ENCODE measurements at regions not wholly inside any gene's neighbourhood (a gene's known extent, or its start where the extent isn't known, plus 50 kb on each side); places are given as distances from the start of the nearest gene placed in this dataset.

DNA sequence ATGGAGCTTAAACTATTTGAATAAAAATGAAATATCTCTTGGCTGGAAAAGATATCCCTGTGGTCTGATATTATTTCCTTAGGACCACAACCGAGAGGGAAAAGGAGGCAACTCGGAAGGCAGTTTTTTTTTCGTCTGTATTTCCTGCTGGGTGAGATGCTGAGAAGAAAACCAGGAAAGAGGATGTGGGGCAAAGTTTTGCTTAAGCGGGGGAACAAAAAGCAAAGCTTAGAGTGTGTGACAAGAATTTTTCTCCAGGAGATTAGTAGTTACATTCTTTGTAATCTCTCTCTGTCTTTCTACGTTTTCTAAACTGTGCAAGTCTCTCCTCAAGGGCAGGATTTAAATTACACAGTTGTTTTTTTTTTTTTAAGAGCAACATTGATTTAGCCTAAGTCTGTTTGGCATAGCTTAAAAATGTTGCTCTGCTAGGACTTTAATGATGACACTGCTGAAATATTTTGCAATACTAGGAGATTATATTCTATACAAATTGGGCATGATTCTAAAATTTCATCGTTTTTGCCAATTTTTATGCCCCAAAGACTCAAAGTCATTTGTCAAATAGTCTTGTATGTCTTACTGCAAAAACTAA lies 258.5 kb downstream of the KCNS3 start:
- intact Hi-C loops (cut with micrococcal nuclease): no loop called here
- Mint-ChIP-seq H3K9me3 (peaks cover 0 to 17% (median 4%) of the 10 kb centered on the region in 8 donors), H3K4me1 (peaks cover 0 to 4% (median 2%) of the 10 kb centered on the region in 4 donors), H3K27me3 (no peaks in the 10 kb centered on the region), H3K36me3 (no peaks in the 10 kb centered on the region), H3K27ac (no peak overlapping the region), H3K4me3 (no peak overlapping the region)
- H3K27me3 ChIP-seq (ENCODE audit: insufficient read depth, low read length): no peaks in the 10 kb centered on the region
- DNase-seq: no peak
- H3K9me3 ChIP-seq (ENCODE audit: control insufficient read depth in 1 of 2, low read length in 2 of 2): no peaks in the 10 kb centered on the region
- POLR2A ChIA-PET (ENCODE audit: partially characterized antibody): no interaction called here
- no peaks in the 10 kb centered on the region for H3K4me1 ChIP-seq (ENCODE audit: insufficient read depth, low read length)
- H3K36me3 ChIP-seq (ENCODE audit: insufficient read depth, low read length): no peaks in the 10 kb centered on the region
- CTCF ChIA-PET (ENCODE audit: partially characterized antibody): interaction anchor here (1.4 kb wide), 1 partner anchor 13 kb away, joined by 4 read pairs; no protein-coding TSS in a partner anchor
- no peak overlapping the region for H3K4me3 ChIP-seq (ENCODE audit: low read length in 2 of 2)
- H3K27ac ChIP-seq (ENCODE audit: low read depth, low read length): no peak overlapping the region

DNA sequence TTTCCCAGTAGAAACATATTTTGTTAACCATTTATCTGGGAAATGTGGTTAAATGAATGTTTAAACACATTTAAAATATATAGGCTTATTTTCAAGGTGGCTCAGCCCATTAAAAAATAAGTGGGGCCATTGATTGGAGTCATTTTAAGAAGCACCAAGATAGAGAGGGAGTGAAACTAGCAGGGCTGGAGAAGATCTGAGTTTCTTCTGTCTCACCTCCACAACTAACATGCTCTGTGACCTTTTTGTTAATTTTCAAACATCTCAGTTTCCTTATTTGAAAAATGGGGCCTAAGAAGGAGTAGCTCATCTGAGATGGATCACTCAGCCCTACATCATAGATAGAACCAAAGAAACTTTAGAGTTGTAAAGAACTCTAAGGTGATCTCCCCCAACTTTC lies 254.8 kb downstream of the KCNS3 start:
- Histone ChIP-seq H3K27me3 (ENCODE audit: insufficient read depth, low read length) (no peaks in the 10 kb centered on the region), H3K9me3 (ENCODE audit: control insufficient read depth in 1 of 2, low read length in 2 of 2) (no peaks in the 10 kb centered on the region), H3K4me1 (ENCODE audit: insufficient read depth, low read length) (no peaks in the 10 kb centered on the region), H3K36me3 (ENCODE audit: insufficient read depth, low read length) (no peaks in the 10 kb centered on the region), H3K4me3 (ENCODE audit: low read length in 2 of 2) (no peak overlapping the region), H3K27ac (ENCODE audit: low read depth, low read length) (no peak overlapping the region)
- no peak for DNase-seq
- no peaks in the 10 kb centered on the region for H3K36me3 Mint-ChIP-seq
- H3K4me1 Mint-ChIP-seq: peaks cover 0 to 4% (median 2%) of the 10 kb centered on the region in 4 donors
- intact Hi-C loops (cut with micrococcal nuclease): no loop called here
- ChIA-PET CTCF (ENCODE audit: partially characterized antibody) (interaction anchor here (1.4 kb wide), 1 partner anchor 11 kb away, joined by 3 read pairs; no protein-coding TSS in a partner anchor), POLR2A (ENCODE audit: partially characterized antibody) (no interaction called here)
- H3K4me3 Mint-ChIP-seq: no peak overlapping the region
- peaks cover 0 to 2% of the 10 kb centered on the region in 2 donors for H3K27me3 Mint-ChIP-seq
- H3K9me3 Mint-ChIP-seq: peaks cover 0 to 5% (median 0%) of the 10 kb centered on the region in 8 donors
- H3K27ac Mint-ChIP-seq: no peak overlapping the region

DNA sequence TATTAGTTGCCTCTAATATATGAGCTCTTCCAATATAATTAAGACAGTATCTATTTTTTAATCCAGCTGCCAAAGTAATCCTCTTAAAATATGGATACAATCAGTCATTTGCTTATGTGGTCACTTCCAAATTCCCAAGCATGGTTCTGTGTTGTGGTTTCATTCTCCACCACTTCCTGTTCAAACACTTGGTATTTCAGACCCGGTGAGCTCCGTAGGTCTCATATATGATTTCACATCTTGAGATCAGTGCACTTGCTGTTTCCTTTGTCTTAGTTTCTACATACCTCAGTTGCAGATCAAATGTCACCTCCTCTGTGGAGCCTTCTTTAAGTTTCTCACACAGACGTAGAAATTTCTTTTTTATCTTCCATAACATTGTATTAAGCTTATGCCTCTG lies 254.2 kb downstream of the KCNS3 start:
- Mint-ChIP-seq H3K27ac (no peak overlapping the region), H3K36me3 (no peaks in the 10 kb centered on the region), H3K9me3 (peaks cover 0 to 5% (median 0%) of the 10 kb centered on the region in 8 donors), H3K27me3 (peaks cover 0 to 2% of the 10 kb centered on the region in 2 donors), H3K4me1 (peaks cover 0 to 4% (median 2%) of the 10 kb centered on the region in 4 donors), H3K4me3 (no peak overlapping the region)
- ChIA-PET CTCF (ENCODE audit: partially characterized antibody) (no interaction called here), POLR2A (ENCODE audit: partially characterized antibody) (no interaction called here)
- Histone ChIP-seq H3K4me1 (ENCODE audit: insufficient read depth, low read length) (no peaks in the 10 kb centered on the region), H3K27me3 (ENCODE audit: insufficient read depth, low read length) (no peaks in the 10 kb centered on the region), H3K9me3 (ENCODE audit: control insufficient read depth in 1 of 2, low read length in 2 of 2) (no peaks in the 10 kb centered on the region), H3K36me3 (ENCODE audit: insufficient read depth, low read length) (no peaks in the 10 kb centered on the region), H3K4me3 (ENCODE audit: low read length in 2 of 2) (no peak overlapping the region), H3K27ac (ENCODE audit: low read depth, low read length) (no peak overlapping the region)
- no peak for DNase-seq
- intact Hi-C loops (cut with micrococcal nuclease): no loop called here

DNA sequence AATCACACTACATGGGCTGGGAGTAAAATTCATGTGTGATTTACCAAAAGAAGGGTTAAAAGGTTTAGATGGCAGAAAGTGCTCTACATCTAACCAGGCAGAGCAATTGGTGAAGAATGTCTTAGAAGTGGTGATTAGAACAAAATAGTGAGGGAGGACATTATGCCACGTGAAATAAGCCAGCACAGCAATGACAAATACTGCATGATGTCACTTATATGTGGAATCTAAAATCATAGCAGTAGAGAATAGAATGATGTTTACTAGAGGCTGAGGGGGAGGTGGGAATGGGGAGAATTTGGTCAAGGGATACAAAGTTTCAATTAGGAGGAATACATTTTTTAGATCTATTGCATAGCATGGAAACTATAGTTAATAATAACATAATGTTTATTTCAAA lies 253.3 kb downstream of the KCNS3 start:
- Histone ChIP-seq H3K9me3 (ENCODE audit: control insufficient read depth in 1 of 2, low read length in 2 of 2) (no peaks in the 10 kb centered on the region), H3K27ac (ENCODE audit: low read depth, low read length) (no peak overlapping the region), H3K27me3 (ENCODE audit: insufficient read depth, low read length) (no peaks in the 10 kb centered on the region), H3K4me3 (ENCODE audit: low read length in 2 of 2) (no peak overlapping the region), H3K36me3 (ENCODE audit: insufficient read depth, low read length) (no peaks in the 10 kb centered on the region), H3K4me1 (ENCODE audit: insufficient read depth, low read length) (no peaks in the 10 kb centered on the region)
- H3K9me3 Mint-ChIP-seq: peaks cover 0 to 5% (median 0%) of the 10 kb centered on the region in 8 donors
- intact Hi-C loops (cut with micrococcal nuclease): no loop called here
- no peak for DNase-seq
- no peak overlapping the region for H3K4me3 Mint-ChIP-seq
- POLR2A ChIA-PET (ENCODE audit: partially characterized antibody): no interaction called here
- H3K4me1 Mint-ChIP-seq: peaks cover 0 to 4% (median 2%) of the 10 kb centered on the region in 4 donors
- peaks cover 0 to 2% of the 10 kb centered on the region in 2 donors for H3K27me3 Mint-ChIP-seq
- no peak overlapping the region for H3K27ac Mint-ChIP-seq
- no peaks in the 10 kb centered on the region for H3K36me3 Mint-ChIP-seq
- CTCF ChIA-PET (ENCODE audit: partially characterized antibody): no interaction called here

DNA sequence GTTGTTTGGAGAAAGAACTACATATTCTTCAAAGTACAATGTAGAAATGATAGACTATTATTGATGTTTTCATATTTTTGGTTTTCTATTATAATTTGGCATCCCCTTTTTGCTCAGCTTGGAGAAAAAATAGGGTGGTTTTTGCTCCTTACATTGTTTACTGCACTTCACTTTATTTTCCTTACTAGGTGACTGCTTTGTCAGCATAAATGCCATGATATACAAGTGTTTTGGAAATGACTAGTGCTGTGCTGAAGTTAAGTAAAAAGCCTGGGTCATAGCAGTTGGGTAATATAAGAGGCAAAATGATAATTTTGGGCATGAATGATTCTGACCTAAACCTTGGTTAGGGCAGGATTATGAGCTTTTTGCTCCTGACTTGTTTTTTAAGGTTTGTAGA lies 250.9 kb downstream of the KCNS3 start:
- intact Hi-C loops (cut with micrococcal nuclease): no loop called here
- Histone ChIP-seq H3K27me3 (ENCODE audit: insufficient read depth, low read length) (no peaks in the 10 kb centered on the region), H3K4me1 (ENCODE audit: insufficient read depth, low read length) (no peaks in the 10 kb centered on the region), H3K4me3 (ENCODE audit: low read length in 2 of 2) (no peak overlapping the region), H3K27ac (ENCODE audit: low read depth, low read length) (no peak overlapping the region), H3K9me3 (ENCODE audit: control insufficient read depth in 1 of 2, low read length in 2 of 2) (no peaks in the 10 kb centered on the region), H3K36me3 (ENCODE audit: insufficient read depth, low read length) (no peaks in the 10 kb centered on the region)
- Mint-ChIP-seq H3K9me3 (peaks cover 0 to 2% (median 0%) of the 10 kb centered on the region in 8 donors), H3K4me1 (peaks cover 0 to 4% (median 2%) of the 10 kb centered on the region in 4 donors), H3K27ac (no peak overlapping the region), H3K4me3 (no peak overlapping the region), H3K36me3 (no peaks in the 10 kb centered on the region), H3K27me3 (peaks cover 0 to 2% of the 10 kb centered on the region in 2 donors)
- ChIA-PET POLR2A (ENCODE audit: partially characterized antibody) (no interaction called here), CTCF (ENCODE audit: partially characterized antibody) (no interaction called here)
- DNase-seq: no peak

DNA sequence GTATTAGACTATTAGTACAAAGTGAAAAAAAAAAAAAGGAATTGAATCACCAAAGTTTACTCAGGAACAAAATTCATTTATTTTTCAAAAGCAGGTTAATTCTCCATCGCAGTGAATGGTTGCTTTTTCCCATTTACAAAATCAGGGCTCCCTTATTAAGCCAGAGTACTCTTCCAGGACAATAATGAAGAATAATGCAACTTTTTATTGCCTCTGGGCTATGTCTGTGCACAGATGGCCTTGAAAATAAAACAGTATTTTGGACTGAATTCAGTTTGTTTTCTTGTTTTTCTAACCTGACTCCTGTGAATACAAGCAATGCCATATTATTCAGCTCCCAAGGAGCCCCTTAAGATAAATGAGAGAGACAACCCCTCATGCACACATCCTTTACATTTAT lies 246.8 kb downstream of the KCNS3 start:
- Histone ChIP-seq H3K36me3 (ENCODE audit: insufficient read depth, low read length) (no peaks in the 10 kb centered on the region), H3K4me1 (ENCODE audit: insufficient read depth, low read length) (no peaks in the 10 kb centered on the region), H3K4me3 (ENCODE audit: low read length in 2 of 2) (no peak overlapping the region), H3K27ac (ENCODE audit: low read depth, low read length) (no peak overlapping the region), H3K27me3 (ENCODE audit: insufficient read depth, low read length) (no peaks in the 10 kb centered on the region), H3K9me3 (ENCODE audit: control insufficient read depth in 1 of 2, low read length in 2 of 2) (no peaks in the 10 kb centered on the region)
- Mint-ChIP-seq H3K27me3 (peaks cover 0 to 4% of the 10 kb centered on the region in 2 donors), H3K36me3 (no peaks in the 10 kb centered on the region), H3K4me1 (no peaks in the 10 kb centered on the region), H3K27ac (no peak overlapping the region), H3K4me3 (no peak overlapping the region), H3K9me3 (peaks cover 0 to 2% (median 0%) of the 10 kb centered on the region in 8 donors)
- CTCF ChIA-PET (ENCODE audit: partially characterized antibody): no interaction called here
- DNase-seq: no peak
- POLR2A ChIA-PET (ENCODE audit: partially characterized antibody): no interaction called here
- intact Hi-C loops (cut with micrococcal nuclease): no loop called here

DNA sequence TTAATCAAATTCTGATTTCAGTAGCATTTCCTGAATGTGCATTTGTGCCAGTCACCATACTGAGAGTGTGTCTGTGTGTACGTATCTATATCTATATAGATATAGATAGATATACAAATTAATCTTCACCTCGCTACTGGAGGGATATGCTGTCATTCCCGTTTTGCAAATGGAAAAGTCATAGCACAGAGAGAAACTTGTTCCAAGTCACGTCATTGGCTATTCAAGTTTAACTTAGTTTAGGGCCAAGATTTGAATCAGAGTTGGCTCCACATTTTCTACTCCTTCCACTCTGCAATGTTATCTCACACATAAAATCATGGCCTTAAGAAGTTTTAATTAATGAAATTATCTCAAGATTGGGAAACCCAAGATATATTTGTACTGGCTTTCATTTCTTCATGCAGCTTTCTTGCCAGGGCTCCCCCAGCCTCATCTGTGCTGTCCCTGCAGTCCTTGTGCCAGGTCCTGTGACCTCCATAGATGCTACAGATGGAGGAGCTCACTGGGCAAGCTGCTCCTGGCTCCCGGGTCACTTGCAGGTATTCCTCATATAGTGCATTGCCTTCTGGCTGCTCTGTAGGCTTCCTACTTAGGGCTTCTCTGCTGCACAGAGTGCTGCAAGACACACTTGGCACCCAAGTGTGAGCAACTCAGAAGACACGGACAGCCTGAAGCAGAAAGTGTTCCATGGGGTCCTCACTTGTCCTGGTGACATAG lies 245.8 kb downstream of the KCNS3 start:
- Histone ChIP-seq H3K4me3 (ENCODE audit: low read length in 2 of 2) (no peak overlapping the region), H3K27me3 (ENCODE audit: insufficient read depth, low read length) (no peaks in the 10 kb centered on the region), H3K27ac (ENCODE audit: low read depth, low read length) (no peak overlapping the region), H3K36me3 (ENCODE audit: insufficient read depth, low read length) (no peaks in the 10 kb centered on the region), H3K4me1 (ENCODE audit: insufficient read depth, low read length) (no peaks in the 10 kb centered on the region), H3K9me3 (ENCODE audit: control insufficient read depth in 1 of 2, low read length in 2 of 2) (no peaks in the 10 kb centered on the region)
- H3K9me3 Mint-ChIP-seq: peaks cover 0 to 3% (median 0%) of the 10 kb centered on the region in 8 donors
- no peaks in the 10 kb centered on the region for H3K36me3 Mint-ChIP-seq
- no peak for DNase-seq
- no peak overlapping the region for H3K27ac Mint-ChIP-seq
- POLR2A ChIA-PET (ENCODE audit: partially characterized antibody): no interaction called here
- no peak overlapping the region for H3K4me3 Mint-ChIP-seq
- H3K4me1 Mint-ChIP-seq: no peaks in the 10 kb centered on the region
- intact Hi-C loops (cut with micrococcal nuclease): no loop called here
- peaks cover 0 to 9% of the 10 kb centered on the region in 2 donors for H3K27me3 Mint-ChIP-seq
- CTCF ChIA-PET (ENCODE audit: partially characterized antibody): no interaction called here
